GM21515 (cell line): ENCODE measurements at regions not wholly inside any gene's neighbourhood (a gene's known extent, or its start where the extent isn't known, plus 50 kb on each side); places are given as distances from the start of the nearest gene placed in this dataset.
"Not testable (repeated sequence)": the region's sequence is repeated elsewhere in the genome, so short reads cannot be mapped to it uniquely, and the experiment has no call there.

ENCODE experiments used
- ATAC-seq: cut with Tn5 transposase; IDR thresholded peaks from one replicate; pipeline ENCODE4 v1.9.1; 2021; ENCODE audit not compliant: unreplicated experiment

DNA sequence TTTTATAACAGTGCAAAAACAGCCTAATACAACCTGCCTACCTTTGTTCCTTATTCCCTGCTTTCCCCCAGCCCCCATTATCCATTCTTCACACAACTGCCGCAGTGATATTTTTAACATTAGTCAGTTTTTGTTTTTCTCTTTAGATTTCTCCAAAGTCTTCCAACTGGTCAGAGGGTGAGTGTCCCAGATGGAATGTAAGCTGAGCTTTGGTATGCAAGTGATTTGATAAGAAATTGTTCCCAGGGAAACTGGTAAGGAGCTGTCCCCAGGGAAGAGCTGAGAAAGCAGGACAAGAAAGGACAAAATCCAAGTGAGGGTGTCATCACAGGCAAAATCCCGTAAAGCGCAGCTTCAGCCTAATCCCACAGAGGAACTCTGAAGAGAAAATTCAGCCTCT, 475.5 kb upstream of the ADGRL3 start:
- no peak for ATAC-seq

DNA sequence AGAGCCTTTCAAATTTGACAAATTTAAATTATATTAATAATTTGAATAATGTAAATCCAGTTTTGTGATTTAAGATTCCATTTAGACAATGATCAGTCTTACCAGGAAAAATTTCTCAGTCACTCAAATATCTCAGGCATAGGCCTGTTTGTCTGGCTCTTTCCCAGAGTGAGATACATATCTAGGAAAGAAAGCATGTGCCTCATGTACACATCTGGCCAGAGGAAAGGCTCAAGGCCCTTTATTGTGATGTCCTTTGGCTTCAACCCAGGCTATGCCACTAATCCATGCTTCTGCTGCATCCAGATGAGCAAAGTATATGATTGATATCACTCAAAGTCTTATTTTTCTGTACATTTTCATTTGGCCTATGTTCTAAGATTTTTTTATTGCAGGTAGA, 473.3 kb upstream of the ADGRL3 start:
- no peak for ATAC-seq

- no peak for ATAC-seq
Observed at GRCh38 chr4:60729194-60729593, 470.9 kb upstream of the ADGRL3 start.

DNA sequence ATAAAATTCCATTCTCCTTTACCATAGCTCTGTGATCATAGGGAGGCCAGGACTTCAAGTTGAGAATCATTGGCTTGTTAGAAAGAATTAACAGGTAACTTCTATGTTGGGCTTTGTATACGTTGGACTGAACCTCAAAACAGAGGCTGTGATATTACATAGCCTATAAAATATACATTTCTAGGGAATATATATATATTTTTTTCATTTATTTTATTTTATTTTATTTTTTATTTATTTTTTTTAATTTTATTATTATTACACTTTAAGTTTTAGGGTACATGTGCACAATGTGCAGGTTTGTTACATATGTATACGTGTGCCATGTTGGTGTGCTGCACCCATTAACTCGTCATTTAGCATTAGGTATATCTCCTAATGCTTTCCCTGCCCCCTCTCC, 470.4 kb upstream of the ADGRL3 start:
- ATAC-seq: not testable (repeated sequence)

DNA sequence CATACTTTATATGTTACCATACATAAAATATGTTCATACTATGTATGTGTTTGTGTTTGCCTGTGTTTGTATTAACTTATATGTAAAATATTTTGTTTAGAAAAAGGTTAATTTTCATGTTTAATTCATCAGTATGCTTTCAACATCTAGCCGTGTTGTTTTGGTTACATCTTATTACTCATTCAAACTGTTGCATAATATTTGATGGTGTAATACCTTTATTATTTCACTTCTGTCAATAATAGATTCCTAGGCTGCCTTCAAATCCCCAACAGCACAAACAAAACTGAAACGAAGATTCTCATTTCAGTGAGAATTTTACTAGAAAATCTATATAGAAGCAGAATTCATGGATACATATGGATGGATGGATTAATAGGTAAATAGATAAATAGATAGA, 462.3 kb upstream of the ADGRL3 start:
- no peak for ATAC-seq

- no peak for ATAC-seq
Observed at GRCh38 chr4:60743654-60744053, 456.5 kb upstream of the ADGRL3 start.

GRCh38 chr4:60744767-60745166, 455.4 kb upstream of the ADGRL3 start:
- ATAC-seq: no peak

DNA sequence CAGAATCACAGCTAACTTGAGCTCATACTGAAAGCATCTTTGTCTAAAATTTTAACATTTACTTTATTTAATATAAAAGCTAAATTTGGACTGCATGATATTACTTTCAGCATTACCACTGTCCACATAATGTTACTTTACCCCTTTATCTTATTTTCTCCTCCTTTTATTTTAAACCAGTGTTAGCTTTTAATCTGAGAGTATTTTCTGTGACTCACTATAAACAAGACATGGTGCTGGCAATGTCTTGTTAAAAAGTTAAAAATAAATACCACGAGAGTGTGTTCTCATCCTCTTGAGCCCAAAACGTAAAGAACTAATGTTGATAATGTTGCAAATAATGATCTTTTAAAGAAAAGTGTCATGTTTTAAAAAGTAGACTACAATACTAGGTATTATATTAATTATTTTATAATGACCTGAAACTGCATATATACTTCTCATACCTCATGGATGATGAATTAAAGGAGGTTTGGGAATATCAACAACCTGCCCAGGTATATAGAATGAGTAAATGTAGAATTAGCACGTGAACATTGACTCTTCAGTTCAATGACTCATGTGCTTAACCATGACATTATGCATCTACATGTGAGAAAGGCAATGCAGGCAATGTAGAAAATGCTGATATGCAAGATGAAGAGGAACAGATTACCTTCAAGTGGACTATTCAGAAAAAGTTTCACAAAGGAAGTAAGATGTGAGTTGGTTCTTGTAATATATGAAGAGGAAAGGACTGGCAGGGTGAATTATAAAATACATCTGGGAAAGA, 454.1 kb upstream of the ADGRL3 start:
- no peak for ATAC-seq

GRCh38 chr4:60750962-60751361, 449.2 kb upstream of the ADGRL3 start:
- no peak for ATAC-seq

DNA sequence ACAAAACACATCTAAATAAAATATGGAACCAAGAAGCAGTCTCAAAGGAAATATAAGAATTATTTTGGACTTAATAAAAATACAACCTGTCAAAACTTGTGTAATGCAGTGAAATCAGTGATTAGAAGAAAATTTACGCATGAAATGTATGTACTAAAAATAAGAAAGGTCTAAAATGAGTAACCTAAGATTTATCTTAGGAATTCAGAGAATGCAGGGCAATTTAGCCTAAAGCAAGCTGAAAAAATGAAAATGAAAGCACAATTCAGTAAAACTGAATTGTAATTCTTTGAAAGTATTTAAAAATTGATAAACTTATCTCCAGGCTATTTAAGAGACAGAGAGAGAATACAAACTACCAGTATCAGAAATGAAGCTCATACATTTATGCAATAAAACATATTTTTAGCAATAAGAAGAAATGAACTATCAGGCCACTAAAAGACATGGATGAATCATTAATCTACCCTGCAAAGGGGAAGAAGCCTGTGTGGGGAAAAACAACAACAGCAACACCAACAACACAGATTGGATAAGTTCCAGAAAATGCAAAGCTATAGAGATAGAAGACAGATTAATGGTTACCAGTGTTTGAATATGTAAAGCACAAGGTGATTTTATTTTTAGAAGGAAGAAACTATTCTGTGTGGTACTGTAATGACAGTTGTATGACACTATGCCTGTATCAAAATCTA, 442.0 kb upstream of the ADGRL3 start:
- ATAC-seq: no peak

- no peak for ATAC-seq
Observed at GRCh38 chr4:60759518-60760245, 440.4 kb upstream of the ADGRL3 start.

- ATAC-seq: no peak
Observed at GRCh38 chr4:60780874-60781273, 419.3 kb upstream of the ADGRL3 start.

DNA sequence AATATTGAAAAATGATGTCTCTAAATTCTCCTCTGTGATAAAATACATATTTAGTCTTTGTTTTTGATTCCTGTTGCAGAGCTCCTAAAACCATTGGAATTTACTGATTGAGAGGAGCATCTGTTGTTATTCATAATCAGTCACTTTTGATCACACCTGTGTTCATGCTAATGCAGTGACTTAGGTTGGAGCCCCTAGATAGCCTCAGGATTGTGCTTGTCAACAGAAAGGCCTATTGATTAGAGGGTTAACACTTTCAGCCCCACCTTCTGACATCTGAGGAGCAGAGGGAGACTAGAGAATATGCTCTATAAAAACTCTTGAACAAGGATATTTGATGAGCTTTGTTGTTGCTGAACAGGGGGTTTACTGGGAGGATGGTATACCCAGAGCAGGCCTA, 409.5 kb upstream of the ADGRL3 start:
- ATAC-seq: no peak

DNA sequence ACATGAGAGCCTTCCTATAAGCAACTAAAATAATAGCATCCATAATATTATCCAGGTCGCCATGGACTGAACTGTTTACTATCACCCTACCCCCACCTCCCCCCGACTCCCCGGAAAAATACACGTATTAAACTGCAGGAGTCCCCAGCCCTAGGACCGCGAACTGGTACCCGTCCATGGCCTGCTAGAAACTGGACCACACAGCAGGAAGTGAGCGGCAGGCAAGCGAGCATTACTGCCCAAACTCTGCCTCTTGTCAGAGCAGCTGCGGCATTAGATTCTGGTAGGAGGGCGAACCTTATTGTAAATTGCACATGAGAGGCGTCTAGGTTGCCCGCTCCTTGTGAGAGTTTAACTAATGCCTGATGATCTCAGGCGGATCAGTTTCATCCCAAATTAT, 405.8 kb upstream of the ADGRL3 start:
- ATAC-seq: no peak

DNA sequence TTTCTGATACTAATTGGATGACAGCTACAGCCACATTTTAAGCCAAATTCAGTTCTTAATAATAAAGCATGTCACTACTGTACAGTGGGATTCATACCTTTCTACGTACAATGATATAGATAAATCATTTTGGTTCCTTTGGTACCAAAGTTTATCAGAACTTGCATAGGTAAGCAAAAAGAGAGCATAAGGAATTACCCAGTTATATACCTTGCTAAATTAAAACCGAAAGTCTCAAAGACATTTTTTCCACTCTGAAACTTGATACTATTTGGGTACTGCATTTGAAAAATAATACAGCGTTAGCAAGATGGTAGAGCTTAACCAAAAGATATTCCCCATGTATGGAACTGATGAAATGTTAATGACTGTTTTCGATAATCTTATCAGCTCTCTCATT, 400.9 kb upstream of the ADGRL3 start:
- ATAC-seq: no peak

- ATAC-seq: no peak
Observed at GRCh38 chr4:60800701-60801100, 399.4 kb upstream of the ADGRL3 start.

DNA sequence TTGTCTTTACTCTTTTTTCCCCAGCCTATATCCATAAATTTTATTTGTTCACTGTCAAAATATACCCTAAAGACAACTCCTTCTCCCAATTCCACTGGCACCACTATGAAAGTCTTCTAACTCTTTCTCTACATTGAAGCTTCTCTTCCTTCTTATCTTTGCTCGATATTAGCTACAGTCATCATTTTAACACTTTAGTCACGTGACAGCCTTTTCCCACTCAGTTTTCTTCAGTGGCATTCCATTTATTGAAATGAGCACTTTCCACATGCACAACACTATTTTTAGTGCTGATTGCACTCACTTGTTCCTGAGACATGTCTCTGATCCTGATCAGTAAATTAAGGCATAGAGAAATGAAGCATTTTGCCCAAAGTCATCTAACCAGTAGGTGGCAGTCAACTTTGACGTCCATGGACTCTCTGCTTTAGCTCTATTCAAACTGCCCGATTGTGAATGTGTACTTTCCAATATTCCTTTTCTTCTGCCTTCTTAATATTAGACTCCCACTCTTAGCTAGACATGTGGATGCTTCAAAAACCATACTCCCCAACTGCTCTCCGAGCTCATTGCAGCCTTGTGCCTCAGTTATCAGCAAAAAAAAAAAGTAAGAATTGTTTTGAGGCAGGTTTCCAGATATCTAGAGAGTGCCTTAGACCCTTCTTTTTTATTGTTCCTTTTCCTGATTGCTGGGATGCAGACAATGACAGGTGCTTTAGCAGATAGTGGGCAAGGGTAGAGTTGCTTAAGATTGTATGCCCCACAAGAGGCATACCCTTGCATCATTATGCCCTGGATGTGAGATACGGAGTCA, 394.4 kb upstream of the ADGRL3 start:
- ATAC-seq: no peak

GRCh38 chr4:60808726-60809485, 391.2 kb upstream of the ADGRL3 start:
- ATAC-seq: no peak

GRCh38 chr4:60809486-60809800, 390.7 kb upstream of the ADGRL3 start:
- ATAC-seq: no peak

DNA sequence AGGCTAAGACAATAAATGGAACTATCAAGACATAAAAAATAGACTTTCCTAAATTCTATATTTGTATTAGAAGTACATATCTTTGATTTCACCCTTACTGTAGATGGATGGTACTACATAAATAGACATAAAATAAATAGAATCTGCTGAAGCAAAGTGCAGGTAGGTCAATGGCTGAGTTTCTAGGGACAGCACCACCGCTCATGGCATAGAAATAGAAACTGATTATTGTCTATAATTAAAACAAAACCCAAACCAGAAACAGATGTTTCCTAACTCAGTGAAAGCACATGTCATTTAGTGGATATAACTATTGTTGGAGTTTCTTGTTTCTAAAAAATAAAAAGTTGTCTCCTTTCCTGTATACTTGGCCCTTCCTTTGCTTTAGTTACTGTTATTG, 387.3 kb upstream of the ADGRL3 start:
- ATAC-seq: no peak

DNA sequence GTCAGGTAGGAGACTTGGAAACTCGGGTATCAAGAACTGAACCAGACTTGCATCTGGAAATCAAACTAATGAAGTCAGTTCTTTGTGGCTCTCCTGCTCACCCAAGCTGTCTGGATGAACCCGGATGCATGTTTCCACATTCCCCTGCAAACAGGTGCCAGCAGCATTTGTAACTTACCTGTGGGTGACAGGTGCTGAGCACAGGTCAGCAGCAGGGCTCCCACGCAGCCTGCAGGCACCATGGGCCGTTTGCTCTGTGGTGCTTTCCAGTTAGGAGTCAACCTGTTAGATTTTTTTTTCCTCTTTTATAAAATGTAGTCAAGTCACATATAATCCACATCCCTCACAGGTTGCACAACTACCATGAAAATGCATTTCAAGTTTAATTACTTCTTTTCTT, 385.6 kb upstream of the ADGRL3 start:
- no peak for ATAC-seq
